Activated effector memory CD4-positive, alpha-beta T cell treated with Interleukin-2 at 50 U/mL for 16 hours (primary cell): ENCODE measurements at regions not wholly inside any gene's neighbourhood (a gene's known extent, or its start where the extent isn't known, plus 50 kb on each side); places are given as distances from the start of the nearest gene placed in this dataset.
"Not testable (repeated sequence)": the region's sequence is repeated elsewhere in the genome, so short reads cannot be mapped to it uniquely, and the experiment has no call there.

Source experiments
- DNase-seq: peaks from one replicate; pipeline ENCODE4 v3.0.0-alpha.2; 2020

DNA sequence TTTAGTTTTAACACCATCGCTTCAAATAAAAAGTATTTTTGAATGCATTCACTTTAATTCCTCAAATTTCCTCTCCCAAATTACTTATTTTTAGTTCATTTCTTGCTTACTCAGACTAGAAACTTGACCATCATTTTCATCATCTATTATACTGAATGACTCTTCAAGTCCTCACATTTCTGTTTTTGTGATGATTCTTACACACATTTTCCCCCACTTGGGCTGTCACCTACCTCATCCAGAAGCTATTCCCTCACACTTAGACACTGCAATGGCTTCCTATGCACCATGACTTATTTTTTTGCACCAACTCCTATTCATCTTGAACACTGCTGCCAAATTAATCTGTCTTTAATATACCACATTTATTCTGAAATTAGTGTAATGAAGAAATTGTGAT is 239.6 kb upstream of the DUSP10 start:
- DNase-seq: no peak

DNA sequence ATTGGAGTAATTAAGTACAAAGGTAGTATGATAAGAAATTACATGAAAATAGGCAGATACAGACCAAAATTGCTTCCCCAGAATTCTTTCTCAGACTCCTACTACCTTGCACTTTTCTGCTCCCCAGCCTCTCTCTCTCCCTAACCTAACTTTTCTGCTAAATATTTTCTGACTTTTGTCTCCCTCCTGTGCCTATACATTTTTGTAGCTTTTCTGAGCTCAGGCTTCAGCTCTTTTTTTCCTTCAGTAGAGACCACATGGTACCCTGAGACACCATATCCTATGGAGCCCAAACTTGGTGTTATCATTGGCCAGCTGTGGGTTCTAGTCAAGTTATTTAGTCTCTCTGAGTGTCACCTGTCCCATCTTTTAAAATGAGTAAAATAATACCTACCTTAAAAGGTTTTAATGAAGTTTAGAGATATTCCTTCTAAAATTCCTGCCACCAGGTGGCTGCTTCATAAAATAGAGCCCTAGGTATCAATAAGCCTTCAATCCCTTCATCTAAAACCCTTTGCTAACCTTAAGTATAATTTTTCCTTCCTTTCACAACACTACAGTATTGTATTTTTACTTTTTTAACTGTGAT is 237.6 kb upstream of the DUSP10 start:
- DNase-seq: no peak

DNA sequence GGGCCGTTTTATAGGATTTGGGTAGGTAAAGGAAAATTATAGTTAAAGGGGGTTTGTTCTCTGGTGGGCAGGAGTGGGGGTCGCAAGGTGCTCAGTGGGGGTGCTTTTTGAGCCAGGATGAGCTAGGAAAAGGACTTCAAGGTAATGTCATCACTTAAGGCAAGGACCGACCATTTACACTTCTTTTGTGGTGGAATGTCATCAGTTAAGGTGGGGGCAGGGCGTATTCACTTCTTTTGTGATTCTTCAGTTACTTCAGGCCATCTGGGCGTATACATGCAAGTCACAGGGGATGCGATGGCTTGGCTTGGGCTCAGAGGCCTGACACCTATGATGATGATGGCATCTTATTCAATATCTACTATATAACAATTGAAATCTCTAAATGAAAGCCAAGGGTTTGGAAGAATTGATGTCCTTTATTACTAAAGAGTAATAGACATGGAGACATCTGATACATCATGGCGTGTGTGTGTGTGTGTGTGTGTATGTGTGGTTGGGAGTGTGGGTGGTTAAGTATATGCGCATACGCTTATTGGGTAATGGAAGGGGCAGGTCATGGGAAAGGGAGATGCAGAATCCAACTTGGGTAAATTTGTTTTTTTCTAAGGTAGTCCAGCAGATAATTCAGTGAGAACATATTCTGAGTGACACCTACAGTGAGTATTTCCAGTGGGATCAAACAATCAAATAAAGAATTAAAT is 236.9 kb upstream of the DUSP10 start:
- DNase-seq: not testable (repeated sequence)

DNA sequence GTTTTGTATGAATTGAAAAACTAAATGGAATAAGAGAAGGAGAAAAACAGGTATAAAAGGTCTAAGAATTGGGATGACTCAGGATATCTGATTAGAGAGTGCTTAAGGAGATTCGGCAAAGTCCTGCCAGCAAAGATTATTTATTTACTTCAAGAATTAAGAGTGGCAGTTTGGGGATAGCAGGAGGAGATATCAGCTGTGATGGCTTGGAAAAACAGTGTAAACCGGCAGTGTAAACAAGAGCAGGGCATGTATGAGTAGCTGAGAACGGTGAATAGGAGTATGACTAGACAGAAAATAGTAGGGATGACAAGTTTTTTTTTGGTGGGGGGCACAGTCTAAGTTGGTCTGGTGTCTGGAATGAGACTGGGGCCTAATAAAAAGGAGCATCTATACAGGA is 231.9 kb upstream of the DUSP10 start:
- not testable (repeated sequence) for DNase-seq

DNA sequence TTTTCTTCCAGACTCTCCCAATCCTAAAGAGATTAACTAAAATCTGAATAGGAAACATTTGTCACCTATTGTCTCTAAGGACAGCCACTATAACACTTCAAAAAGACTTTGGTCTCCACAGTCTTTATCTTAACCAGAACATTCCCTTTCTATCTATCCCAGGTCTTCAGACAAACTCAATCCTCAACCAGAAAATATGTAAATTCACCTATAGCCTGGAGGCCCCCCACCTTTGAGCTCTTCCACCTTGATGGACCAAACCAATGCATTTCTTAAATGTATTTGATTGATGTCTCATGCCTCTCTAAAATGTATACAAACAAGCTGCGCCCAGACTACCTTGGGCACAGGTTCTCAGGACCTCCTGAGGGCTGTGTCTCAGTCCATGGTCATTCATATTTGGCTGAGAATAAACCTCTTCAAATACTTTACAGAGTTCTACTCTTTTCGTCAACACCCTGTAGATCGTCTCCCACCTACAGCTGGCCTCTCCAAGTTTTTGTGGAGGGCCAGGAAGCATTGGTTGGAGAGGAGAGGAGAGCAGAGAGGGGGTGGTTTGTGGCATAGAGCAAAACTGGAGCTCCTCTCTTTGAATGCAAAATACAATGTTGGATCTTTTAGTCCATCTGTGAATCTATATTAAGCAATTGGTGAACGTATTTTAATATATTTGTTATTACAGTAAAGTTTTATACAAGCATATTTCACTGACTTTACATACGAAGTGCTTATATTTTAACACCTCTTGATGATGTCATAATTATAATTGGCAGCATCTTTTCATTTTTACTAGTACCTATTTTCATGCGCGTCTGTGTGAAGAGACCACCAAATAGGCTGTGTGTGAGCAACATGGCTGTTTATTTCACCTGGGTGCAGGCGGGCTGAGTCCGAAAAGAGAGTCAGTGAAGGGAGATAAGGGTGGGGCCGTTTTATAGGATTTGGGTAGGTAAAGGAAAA is 230.7 kb upstream of the DUSP10 start:
- no peak for DNase-seq

DNA sequence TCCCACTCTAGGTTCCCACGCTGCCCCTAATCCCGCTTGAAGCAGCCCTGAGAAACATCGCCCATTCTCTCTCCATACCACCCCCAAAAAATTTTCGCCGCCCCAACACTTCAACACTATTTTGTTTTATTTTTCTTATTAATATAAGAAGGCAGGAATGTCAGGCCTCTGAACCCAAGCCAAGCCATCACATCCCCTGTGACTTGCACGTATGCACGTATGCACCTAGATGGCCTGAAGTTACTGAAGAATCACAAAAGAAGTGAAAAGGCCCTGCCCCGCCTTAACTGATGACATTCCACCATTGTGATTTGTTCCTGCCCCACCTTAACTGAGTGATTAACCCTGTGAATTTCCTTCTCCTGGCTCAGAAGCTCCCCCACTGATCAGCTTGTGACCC is 229.1 kb upstream of the DUSP10 start:
- DNase-seq: not testable (repeated sequence)

DNA sequence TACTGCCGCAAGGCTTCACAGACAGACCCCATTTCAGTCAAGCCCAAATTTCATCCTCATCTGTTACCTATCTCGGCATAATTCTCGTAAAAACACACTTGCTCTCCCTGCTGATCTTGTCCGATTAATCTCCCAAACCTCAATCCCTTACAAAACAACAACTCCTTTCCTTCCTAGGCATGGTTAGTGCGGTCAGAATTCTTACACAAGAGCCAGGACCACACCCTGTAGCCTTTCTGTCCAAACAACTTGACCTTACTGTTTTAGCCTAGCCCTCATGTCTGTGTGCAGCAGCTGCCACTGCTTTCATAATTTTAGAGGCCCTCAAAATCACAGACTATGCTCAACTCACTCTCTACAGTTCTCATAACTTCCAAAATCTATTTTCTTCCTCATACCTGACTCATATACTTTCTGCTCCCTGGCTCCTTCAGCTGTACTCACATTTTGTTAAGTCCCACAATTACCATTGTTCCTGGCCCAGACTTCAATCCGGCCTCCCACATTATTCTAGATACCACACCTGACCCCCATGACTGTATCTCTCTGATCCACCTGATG is 227.5 kb upstream of the DUSP10 start:
- DNase-seq: not testable (repeated sequence)

DNA sequence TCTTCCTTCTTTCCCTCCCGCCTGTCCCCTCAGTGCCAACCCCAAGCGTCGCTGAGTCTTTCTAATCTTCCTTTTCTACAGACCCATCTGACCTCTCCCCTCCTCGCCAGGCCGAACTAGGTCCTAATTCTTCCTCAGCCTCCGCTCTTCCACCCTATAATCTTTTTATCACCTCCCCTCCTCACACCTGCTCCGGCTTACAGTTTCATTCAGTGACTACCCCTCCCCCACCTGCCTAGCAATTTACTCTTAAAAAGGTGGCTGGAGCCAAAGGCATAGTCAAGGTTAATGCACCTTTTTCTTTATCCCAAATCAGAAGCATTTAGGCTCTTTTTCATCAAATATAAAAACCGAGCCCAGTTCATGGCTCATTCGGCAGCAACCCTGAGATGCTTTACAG is 225.6 kb upstream of the DUSP10 start:
- DNase-seq: not testable (repeated sequence)

DNA sequence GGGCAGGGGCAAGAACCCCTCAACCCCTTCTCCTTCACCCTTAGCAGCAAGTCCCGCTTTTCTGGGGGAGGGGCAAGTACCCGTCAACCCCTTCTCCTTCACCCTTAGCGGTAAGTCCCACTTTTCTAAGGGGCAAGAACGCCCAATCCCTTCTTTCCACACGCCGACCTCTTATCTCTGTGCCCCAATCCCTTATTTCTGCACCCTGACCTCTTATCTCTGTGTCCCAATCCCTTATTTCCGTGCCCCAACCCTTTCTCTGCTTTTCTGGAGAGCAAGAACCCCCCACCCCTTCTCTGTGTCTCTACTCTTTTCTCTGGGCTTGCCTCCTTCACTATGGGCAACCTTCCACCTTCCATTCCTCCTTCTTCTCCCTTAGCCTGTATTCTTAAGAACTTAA is 225.0 kb upstream of the DUSP10 start:
- not testable (repeated sequence) for DNase-seq

DNA sequence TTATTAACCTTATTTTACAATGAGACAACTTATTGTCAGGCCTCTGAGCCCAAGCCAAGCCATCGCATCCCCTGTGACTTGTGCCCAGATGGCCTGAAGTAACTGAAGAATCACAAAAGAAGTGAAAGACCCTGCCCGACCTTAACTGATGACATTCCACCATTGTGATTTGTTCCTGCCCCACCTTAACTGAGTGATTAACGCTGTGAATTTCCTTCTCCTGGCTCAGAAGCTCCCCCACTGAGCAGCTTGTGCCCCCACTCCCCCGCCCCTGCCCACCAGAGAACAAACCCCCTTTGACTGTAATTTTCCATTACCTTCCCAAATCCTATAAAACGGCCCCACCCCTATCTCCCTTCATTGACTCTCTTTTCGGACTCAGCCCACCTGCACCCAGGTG is 224.0 kb upstream of the DUSP10 start:
- not testable (repeated sequence) for DNase-seq

DNA sequence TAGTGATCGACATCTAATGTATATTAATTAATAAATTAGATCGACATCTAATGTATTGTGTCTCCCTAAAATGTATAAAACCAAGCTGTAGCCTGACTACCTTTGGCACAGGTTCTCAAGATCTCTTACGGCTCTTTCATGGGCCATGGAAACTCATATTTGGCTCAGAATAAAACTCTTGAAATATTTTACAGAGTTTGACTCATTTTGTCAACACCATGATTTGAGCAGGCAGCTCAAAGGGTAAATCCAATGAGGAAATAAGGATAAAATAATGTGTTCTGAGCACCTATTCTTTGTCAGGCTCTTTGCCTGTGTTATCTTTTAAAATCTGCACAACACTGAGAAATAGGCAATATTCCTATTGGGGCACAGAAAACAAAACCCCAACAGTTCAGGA is 223.4 kb upstream of the DUSP10 start:
- DNase-seq: no peak

DNA sequence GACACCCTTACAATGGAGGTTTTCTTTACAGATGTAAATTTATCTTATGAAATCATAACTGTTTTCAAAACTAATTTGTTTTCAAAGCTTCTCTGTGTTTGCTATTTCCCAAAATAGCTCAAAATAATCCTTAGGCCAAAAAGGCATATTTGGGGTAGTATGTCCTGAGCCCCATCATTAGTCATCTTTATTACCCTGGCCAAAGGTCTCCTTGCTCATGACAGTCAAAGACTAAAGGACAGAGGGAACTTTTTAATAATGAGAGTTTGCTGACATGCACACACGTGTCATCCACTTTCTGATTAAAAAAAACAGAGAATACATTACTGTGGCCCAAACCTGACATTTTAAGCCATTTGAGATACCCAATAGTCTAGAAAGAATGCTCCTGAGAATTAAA is 221.9 kb upstream of the DUSP10 start:
- no peak for DNase-seq

DNA sequence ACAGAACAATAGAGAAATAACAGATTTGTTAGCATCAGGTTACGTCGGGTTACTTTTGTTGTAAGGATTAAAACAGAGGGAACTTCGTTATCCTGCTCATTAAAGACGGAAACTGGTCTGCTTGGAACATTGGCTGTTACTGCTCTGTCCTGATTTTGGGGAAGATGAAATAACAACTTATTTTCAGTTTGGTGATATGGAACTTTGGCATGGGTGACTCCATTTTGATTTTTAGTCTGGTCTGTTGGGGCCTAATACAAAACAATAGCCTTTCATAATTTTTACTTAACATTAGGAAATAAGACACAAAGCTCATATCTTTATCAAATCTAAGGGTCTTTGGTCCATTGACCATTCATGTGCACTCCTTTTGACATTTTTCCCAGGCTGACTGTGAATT is 220.5 kb upstream of the DUSP10 start:
- no peak for DNase-seq

DNA sequence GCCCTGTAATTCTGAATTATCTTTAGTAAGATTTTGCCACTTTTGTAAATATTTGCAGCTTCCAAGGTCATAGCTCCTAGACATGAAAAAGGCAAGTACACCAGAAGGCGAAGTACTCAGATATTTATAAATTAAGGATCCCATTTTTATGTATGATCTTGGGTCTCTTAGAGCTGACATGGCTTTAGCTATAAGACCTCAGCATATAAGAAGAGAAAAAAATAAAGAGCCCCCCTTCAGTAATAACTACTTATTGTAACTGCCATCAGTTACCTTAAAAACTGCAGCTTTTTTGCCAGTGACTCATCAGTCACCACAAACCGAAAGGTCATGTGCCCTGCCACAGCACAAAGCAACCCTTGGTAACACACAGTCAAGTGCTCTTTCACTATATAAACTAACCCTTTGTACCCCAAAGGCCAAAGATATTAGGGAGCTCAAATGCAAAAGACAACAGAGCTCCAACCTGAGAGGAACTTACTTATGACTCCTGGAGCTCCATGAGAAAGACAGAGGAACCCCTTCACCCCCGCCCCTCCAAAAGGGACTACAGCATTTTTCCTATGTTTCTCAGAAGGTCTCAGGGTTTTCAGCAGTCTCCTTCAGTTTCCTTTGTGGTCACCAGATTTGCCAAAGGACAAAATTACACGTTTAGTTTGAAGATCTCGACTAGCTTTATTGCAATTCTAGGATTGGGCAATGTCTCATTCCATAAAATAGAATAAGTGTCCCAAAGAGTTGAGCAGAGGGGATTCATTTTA is 219.8 kb upstream of the DUSP10 start:
- DNase-seq: no peak

DNA sequence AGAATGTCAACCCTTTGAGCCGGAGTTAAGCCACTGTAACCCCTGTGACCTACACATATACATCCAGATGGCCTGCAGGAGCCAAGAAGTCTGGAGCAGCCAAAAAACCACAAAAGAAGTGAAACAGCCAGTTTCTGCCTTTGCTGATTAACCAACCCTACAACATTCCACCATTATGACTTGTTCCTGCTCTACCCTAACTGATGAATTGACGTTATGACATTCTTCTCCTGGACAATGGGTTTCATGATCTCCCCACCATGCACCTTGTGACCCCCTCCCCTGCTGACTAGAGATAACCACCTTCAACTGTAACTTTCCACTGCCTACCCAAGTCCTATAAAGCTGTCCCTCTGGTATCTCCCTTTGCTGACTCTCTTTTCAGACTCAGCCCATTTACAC is 216.3 kb upstream of the DUSP10 start:
- not testable (repeated sequence) for DNase-seq

DNA sequence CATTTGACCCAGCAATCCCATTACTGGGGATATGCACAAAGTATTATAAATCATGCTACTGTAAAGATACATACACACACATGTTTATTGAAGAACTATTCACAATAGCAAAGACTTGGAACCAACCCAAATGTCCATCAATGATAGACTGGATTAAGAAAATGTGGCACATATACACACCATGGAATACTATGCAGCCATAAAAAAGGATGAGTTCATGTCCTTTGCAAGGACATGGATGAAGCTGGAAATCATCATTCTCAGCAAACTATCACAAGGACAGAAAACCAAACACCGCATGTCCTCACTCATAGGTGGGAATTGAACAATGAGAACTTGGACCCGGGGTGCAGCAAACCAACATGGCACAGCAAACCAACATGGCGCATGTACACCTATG is 215.5 kb upstream of the DUSP10 start:
- DNase-seq: not testable (repeated sequence)

DNA sequence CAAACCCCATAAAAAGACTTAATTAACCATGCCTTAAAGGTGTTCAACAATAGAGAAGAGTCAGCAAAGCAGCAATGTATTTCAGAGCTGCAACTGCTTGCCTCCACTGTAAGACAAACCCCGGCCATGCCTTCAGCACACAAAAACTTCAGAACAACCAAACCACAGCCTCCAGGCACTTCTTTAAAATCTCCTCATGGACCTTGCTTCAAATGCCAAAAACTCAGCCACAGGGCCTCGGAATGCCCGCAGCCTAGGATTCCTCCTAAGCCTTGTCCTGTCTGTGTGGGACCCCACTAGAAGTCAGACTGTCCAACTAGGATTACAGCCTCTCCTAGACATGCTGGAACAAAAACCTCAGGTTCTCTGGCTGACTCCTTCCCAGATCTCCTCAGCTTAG is 208.1 kb upstream of the DUSP10 start:
- no peak for DNase-seq

DNA sequence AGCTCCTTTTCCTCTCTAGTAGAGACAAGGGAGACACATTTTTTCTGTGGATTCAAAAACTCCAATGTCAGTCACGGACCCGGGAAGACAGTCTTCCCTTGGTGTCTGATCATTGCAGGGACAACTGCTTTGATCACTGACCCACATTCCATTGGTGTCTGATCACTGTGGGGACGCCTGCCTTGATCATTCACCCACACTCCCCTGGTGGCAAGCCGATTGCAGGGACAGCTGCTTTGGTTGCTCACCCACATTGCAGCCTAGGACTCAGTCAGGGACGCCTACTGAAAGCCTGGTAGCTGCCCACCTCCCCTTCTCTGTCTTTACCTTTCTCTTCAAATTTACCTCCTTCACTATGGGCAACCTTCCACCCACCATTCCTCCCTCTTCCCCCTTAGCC is 206.6 kb upstream of the DUSP10 start:
- DNase-seq: no peak

DNA sequence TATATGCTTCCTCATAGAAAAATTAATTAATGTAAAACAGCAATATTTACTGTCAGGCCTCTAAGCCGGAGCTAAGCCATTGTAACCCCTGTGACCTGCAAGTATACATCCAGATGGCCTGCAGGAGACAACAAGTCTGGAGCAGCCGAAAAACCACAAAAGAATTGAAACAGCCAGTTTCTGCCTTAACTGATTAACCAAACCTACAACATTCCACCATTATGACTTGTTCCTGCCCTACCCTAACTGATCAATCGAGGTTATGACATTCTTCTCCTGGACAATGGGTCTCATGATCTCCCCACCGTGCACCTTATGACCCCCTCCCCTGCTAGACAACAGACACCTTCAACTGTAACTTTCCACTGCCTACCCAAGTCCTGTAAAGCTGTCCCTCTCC is 205.8 kb upstream of the DUSP10 start:
- DNase-seq: no peak

DNA sequence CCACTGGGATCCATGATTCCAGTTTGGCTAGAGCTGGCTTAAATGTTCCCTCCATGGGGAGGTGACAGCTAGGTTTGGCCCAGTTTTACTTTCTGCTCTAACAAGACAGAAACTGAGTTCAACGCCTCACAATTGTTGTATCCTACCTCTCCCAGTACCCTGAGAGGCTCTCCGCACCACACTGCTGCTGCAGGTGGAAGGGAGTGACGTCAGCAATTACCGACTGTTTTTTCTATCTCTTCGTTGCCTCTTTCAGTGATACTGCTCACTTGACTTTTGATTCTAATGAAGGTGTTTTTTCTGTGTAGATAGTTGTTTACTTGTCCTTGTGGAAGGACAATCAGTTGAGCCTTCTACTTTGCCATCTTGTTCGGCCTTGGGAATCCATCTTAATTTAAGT is 204.9 kb upstream of the DUSP10 start:
- no peak for DNase-seq

DNA sequence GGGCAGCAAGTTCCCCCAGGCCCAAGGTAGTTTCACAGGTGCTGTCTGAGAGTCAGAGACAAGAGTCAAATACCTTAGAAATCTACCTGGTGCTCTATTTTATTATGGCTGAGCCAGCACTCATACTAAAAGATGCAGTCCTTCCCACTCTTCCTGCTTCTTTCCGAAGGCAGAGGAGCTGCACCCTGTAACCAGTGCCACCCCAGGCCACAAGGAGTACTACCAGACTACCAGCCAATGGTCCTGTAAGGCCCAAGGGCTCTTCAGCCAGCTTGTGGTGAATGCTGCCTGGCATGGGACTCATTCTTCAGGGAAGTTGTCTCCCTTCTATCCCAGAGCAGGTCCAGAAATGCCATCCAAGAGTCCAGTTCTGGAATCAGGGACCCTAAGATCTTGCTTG is 203.8 kb upstream of the DUSP10 start:
- DNase-seq: no peak

DNA sequence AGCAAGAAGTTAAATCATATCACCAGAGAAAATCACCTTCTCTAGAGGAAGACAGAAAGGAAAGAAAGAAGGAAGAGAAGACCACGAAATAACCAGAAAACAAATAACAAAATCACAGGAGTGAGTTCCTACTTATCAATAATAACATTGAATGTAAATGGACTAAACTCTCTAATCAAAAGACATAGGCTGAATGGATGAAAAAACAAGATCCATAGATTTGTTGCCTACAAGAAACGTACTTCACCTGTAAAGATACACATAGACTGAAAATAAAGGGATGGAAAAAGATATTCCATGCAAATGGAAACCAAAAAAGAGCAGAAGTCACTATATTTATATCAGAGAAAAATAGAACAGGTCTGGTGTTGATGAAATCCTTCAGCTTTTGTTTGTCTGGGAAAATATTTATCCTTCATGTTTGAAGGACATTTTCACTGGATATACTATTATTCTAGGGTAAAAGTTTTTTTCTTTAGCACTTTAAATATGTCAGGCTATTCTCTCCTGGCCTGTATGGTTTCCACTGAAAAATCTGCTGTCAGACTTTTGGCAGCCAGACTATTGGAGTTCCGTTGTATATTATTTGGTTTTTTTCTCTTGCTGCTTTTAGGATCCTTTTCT is 202.5 kb upstream of the DUSP10 start:
- DNase-seq: no peak
